Loucy (cell line): ENCODE measurements at regions not wholly inside any gene's neighbourhood (a gene's known extent, or its start where the extent isn't known, plus 50 kb on each side); places are given as distances from the start of the nearest gene placed in this dataset.

Experiments
- H2AFZ ChIP-seq: fragments of 200-600 bp; sonication (generic); 2 replicates; pipeline ENCODE4 v1.6.0; 2016; ENCODE audit warnings: antibody characterized with exemption, mild to moderate bottlenecking, low read length, moderate library complexity
- H3F3A ChIP-seq: fragments of 200-600 bp; 2 replicates; pipeline ENCODE4 v1.6.0; 2016; ENCODE audit warnings: antibody characterized with exemption, low read depth, mild to moderate bottlenecking
- H3K27me3 ChIP-seq: fragments of 200-600 bp; sonication (generic); 2 replicates; pipeline ENCODE4 v1.6.1; 2014; ENCODE audit warnings: low read length, mild to moderate bottlenecking; ENCODE audit not compliant: insufficient read depth, poor library complexity, severe bottlenecking
- H3K36me3 ChIP-seq: fragments of 200-600 bp; sonication (generic); 2 replicates; pipeline ENCODE4 v1.6.1; 2016; ENCODE audit warnings: low read length; ENCODE audit not compliant: insufficient read depth
- H3K4me1 ChIP-seq: fragments of 200-600 bp; sonication (generic); 2 replicates; pipeline ENCODE4 v1.5.1; 2014; ENCODE audit warnings: low read length, mild to moderate bottlenecking; ENCODE audit not compliant: insufficient read depth, poor library complexity, severe bottlenecking
- H3K4me2 ChIP-seq: fragments of 200-600 bp; sonication (generic); 2 replicates; pipeline ENCODE4 v1.6.0; 2014; ENCODE audit warnings: antibody characterized with exemption, low read length, low read depth, mild to moderate bottlenecking; ENCODE audit not compliant: poor library complexity, severe bottlenecking
- H3K4me3 ChIP-seq: fragments of 200-600 bp; sonication (generic); 2 replicates; pipeline ENCODE4 v1.5.1; 2014; ENCODE audit warnings: low read length, mild to moderate bottlenecking, mixed read lengths; ENCODE audit not compliant: poor library complexity, severe bottlenecking
- H3K79me2 ChIP-seq: fragments of 200-600 bp; sonication (generic); 2 replicates; pipeline ENCODE4 v1.6.1; 2014; ENCODE audit warnings: low read length; ENCODE audit not compliant: insufficient read depth
- H3K9ac ChIP-seq: fragments of 200-600 bp; sonication (generic); 2 replicates; pipeline ENCODE4 v1.6.0; 2014; ENCODE audit warnings: mild to moderate bottlenecking, low read depth, low read length, moderate library complexity; ENCODE audit not compliant: poor library complexity, severe bottlenecking
- H3K9me2 ChIP-seq: fragments of 200-600 bp; sonication (generic); replicated peaks from 2 replicates; pipeline ENCODE4 v1.6.1; 2016; ENCODE audit warnings: low read depth, low read length, mixed read lengths
- H3K9me3 ChIP-seq: fragments of 200-600 bp; sonication (generic); 2 replicates; pipeline ENCODE4 v1.6.1; 2014; ENCODE audit warnings: mild to moderate bottlenecking, antibody characterized with exemption, low read length, low read depth; ENCODE audit not compliant: insufficient read depth
- H4K20me1 ChIP-seq: fragments of 200-600 bp; sonication (generic); 2 replicates; pipeline ENCODE4 v1.6.0; 2014; ENCODE audit warnings: antibody characterized with exemption, low read length, mild to moderate bottlenecking; ENCODE audit not compliant: insufficient read depth, poor library complexity, severe bottlenecking
- EZH2phosphoT487 ChIP-seq: fragments of 200-600 bp; IDR thresholded peaks from 2 replicates; pipeline ENCODE4 v1.6.1; 2018; ENCODE audit warnings: antibody characterized with exemption, mild to moderate bottlenecking, moderate library complexity, borderline replicate concordance
- TF ChIP-seq, protein P1 (sequence below): fragments of 200-600 bp; sonication (generic); conservative IDR thresholded peaks from 2 replicates; pipeline ENCODE4 v1.5.1; 2014; ENCODE audit warnings: mild to moderate bottlenecking, antibody characterized with exemption, low read length

- Histone ChIP-seq H3K79me2 (no peaks in the 10 kb centered on the region), H3K4me3 (no peak overlapping the region), H4K20me1 (no peaks in the 10 kb centered on the region), H3K4me1 (peaks cover 11% of the 10 kb centered on the region), H3F3A (no peaks in the 10 kb centered on the region), H3K9ac (no peak overlapping the region), H3K4me2 (no peak overlapping the region), H3K9me3 (no peaks in the 10 kb centered on the region), H2AFZ (no peak overlapping the region), H3K27me3 (no peaks in the 10 kb centered on the region), H3K9me2 (no peaks in the 10 kb centered on the region), H3K36me3 (no peaks in the 10 kb centered on the region)
- TF ChIP-seq EZH2phosphoT487, result no peak
- TF ChIP-seq, protein P1, sequence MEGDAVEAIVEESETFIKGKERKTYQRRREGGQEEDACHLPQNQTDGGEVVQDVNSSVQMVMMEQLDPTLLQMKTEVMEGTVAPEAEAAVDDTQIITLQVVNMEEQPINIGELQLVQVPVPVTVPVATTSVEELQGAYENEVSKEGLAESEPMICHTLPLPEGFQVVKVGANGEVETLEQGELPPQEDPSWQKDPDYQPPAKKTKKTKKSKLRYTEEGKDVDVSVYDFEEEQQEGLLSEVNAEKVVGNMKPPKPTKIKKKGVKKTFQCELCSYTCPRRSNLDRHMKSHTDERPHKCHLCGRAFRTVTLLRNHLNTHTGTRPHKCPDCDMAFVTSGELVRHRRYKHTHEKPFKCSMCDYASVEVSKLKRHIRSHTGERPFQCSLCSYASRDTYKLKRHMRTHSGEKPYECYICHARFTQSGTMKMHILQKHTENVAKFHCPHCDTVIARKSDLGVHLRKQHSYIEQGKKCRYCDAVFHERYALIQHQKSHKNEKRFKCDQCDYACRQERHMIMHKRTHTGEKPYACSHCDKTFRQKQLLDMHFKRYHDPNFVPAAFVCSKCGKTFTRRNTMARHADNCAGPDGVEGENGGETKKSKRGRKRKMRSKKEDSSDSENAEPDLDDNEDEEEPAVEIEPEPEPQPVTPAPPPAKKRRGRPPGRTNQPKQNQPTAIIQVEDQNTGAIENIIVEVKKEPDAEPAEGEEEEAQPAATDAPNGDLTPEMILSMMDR, result no peak
These were observed 74.7 kb downstream of the LLPH start for GRCh38 chr12:66055837-66056319.

GRCh38 chr12:66052988-66053615 lies 77.4 kb downstream of the LLPH start:
- Histone ChIP-seq H3K36me3 (no peaks in the 10 kb centered on the region), H3K4me1 (no peaks in the 10 kb centered on the region), H3K9me2 (no peaks in the 10 kb centered on the region), H3K9ac (no peak overlapping the region), H3K4me3 (no peak overlapping the region), H3K9me3 (no peaks in the 10 kb centered on the region), H3K79me2 (no peaks in the 10 kb centered on the region), H4K20me1 (no peaks in the 10 kb centered on the region), H3F3A (no peaks in the 10 kb centered on the region), H3K27me3 (no peaks in the 10 kb centered on the region), H2AFZ (no peak overlapping the region), H3K4me2 (no peak overlapping the region)
- TF ChIP-seq, protein P1, result no peak
- TF ChIP-seq EZH2phosphoT487, result no peak

- no peaks in the 10 kb centered on the region for H3K9me2 ChIP-seq
- H3K79me2 ChIP-seq, result no peaks in the 10 kb centered on the region
- H3F3A ChIP-seq, result no peaks in the 10 kb centered on the region
- no peaks in the 10 kb centered on the region for H3K4me1 ChIP-seq
- no peak overlapping the region for H3K4me2 ChIP-seq
- no peak overlapping the region for H2AFZ ChIP-seq
- no peak overlapping the region for H3K4me3 ChIP-seq
- no peak overlapping the region for H3K9ac ChIP-seq
- H3K27me3 ChIP-seq, result no peaks in the 10 kb centered on the region
- no peaks in the 10 kb centered on the region for H3K9me3 ChIP-seq
- no peak for TF ChIP-seq EZH2phosphoT487
- TF ChIP-seq, protein P1, result no peak
- H3K36me3 ChIP-seq, result no peaks in the 10 kb centered on the region
- H4K20me1 ChIP-seq, result no peaks in the 10 kb centered on the region
These were observed 79.2 kb downstream of the LLPH start for GRCh38 chr12:66051361-66051760.
